Body of pancreas (tissue), 4 donors: ENCODE measurements at regions not wholly inside any gene's neighbourhood (a gene's known extent, or its start where the extent isn't known, plus 50 kb on each side); places are given as distances from the start of the nearest gene placed in this dataset.

Experiments used
- ATAC-seq: fragments of 150-250 bp; one replicate; pipeline ENCODE4 v1.9.1; 2016
- DNase-seq, 4 donors: peaks; one replicate each; pipeline ENCODE4 v3.0.0-alpha.2; 2019
- H3K27ac ChIP-seq, 4 donors: fragments of 200-600 bp; sonication (generic); 1 replicate in 3 of 4; 2 replicates in 1 of 4; pipeline versions ENCODE4 v1.5.1 to v1.6.1; 2016 to 2019; ENCODE audit warnings: mild to moderate bottlenecking in 1 of 4, mixed read lengths in 1 of 4, moderate library complexity in 1 of 4
- H3K27me3 ChIP-seq, 2 donors: fragments of 200-600 bp; sonication (generic); one replicate each; pipeline ENCODE4 v1.6.0; 2016; ENCODE audit warnings: mild to moderate bottlenecking in 1 of 2
- H3K36me3 ChIP-seq, 2 donors: fragments of 200-600 bp; sonication (generic); replicated peaks in 1 of 2; 2 replicates each; pipeline ENCODE4 v1.5.1; 2016; ENCODE audit warnings: low read depth in 2 of 2; ENCODE audit not compliant: insufficient read depth in 1 of 2
- H3K4me1 ChIP-seq: fragments of 200-600 bp; sonication (generic); one replicate; pipeline ENCODE4 v1.6.0; 2016
- H3K4me3 ChIP-seq, 2 donors: fragments of 200-600 bp; sonication (generic); 1 replicate in 1 of 2; 2 replicates in 1 of 2; pipeline ENCODE4 v1.5.1; 2016 to 2019
- H3K9me3 ChIP-seq, 3 donors: fragments of 200-600 bp; sonication (generic); 1 replicate in 2 of 3; 2 replicates in 1 of 3; pipeline ENCODE4 v1.5.1; 2016
- POLR2A ChIP-seq, 3 donors: fragments of 450-650 bp; IDR thresholded peaks; one replicate each; pipeline ENCODE4 v1.6.1; 2016; ENCODE audit warnings: antibody characterized with exemption in 3 of 3, mild to moderate bottlenecking in 2 of 3
- WGBS, 2 donors: methylation state at CpG; one replicate each; pipeline ENCODE4 v1.1.5; 2017; 5-methylcytosine and 5-hydroxymethylcytosine counted together
- intact Hi-C: fragments of 100-400 bp; cut with DNase I; formaldehyde crosslinking; loops from one replicate; pipeline ENCODE4 v1.15.1; 2023
- TF ChIP-seq, protein P1 (sequence below), 7 experiments: fragments of 450-650 bp in 4 of 7; fragments of 200-600 bp in 3 of 7; sonication (generic) in 3 of 7; IDR thresholded peaks; one replicate each; pipeline ENCODE4 v1.5.1; 2016 to 2019; ENCODE audit warnings: antibody characterized with exemption in 7 of 7

DNA sequence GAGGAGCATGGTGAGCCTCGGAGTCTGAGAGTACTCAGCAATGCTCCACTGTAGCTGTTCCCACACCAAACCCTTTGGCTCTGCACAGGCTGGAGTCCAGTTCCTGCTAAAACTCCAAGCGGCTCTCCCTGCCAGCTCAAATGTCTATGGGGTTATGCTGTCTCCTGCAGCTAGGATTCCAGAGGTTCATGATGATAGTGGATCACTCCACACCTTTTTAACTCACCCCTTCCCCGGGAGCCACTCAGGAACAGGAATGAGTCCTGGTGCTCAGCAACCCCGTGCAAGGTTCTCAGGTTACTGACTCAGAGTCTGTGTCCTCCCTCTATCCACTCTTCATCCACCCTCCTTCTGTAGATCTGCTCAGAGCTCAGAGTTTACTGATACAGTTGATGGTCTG, 410.0 kb downstream of the CDH19 start:
- TF ChIP-seq POLR2A (IDR thresholded peaks at IDR 0.05) = no peak
- TF ChIP-seq, protein P1, sequence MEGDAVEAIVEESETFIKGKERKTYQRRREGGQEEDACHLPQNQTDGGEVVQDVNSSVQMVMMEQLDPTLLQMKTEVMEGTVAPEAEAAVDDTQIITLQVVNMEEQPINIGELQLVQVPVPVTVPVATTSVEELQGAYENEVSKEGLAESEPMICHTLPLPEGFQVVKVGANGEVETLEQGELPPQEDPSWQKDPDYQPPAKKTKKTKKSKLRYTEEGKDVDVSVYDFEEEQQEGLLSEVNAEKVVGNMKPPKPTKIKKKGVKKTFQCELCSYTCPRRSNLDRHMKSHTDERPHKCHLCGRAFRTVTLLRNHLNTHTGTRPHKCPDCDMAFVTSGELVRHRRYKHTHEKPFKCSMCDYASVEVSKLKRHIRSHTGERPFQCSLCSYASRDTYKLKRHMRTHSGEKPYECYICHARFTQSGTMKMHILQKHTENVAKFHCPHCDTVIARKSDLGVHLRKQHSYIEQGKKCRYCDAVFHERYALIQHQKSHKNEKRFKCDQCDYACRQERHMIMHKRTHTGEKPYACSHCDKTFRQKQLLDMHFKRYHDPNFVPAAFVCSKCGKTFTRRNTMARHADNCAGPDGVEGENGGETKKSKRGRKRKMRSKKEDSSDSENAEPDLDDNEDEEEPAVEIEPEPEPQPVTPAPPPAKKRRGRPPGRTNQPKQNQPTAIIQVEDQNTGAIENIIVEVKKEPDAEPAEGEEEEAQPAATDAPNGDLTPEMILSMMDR (IDR thresholded peaks at IDR 0.05) = no peak
- no peaks in the 10 kb centered on the region for H3K4me1 ChIP-seq
- no peaks in the 10 kb centered on the region for H3K9me3 ChIP-seq
- H3K36me3 ChIP-seq = no peaks in the 10 kb centered on the region
- H3K4me3 ChIP-seq = no peak overlapping the region
- intact Hi-C loops = no loop called here
- WGBS, 2 donors = 68 to 84% methylated on average over 3 to 4 of the region's 4 CpGs
- DNase-seq (no peak), ATAC-seq (no peak)
- H3K27me3 ChIP-seq = no peaks in the 10 kb centered on the region
- no peak overlapping the region for H3K27ac ChIP-seq

GRCh38 chr18:66193394-66193793, 410.5 kb downstream of the CDH19 start:
- DNase-seq (no peak), ATAC-seq (no peak)
- TF ChIP-seq, protein P1 (IDR thresholded peaks at IDR 0.05) = no peak
- TF ChIP-seq POLR2A (IDR thresholded peaks at IDR 0.05) = no peak
- Histone ChIP-seq H3K4me1 (no peaks in the 10 kb centered on the region), H3K27ac (no peak overlapping the region), H3K36me3 (no peaks in the 10 kb centered on the region), H3K9me3 (no peaks in the 10 kb centered on the region), H3K4me3 (no peak overlapping the region), H3K27me3 (no peaks in the 10 kb centered on the region)
- 44 to 50% methylated on average over 3 of the region's 3 CpGs for WGBS, 2 donors
- intact Hi-C loops = no loop called here

GRCh38 chr18:66168685-66169235, 417.9 kb downstream of the CDH7 start:
- Histone ChIP-seq H3K36me3 (no peaks in the 10 kb centered on the region), H3K27me3 (no peaks in the 10 kb centered on the region), H3K4me1 (no peaks in the 10 kb centered on the region), H3K4me3 (no peak overlapping the region), H3K27ac (no peak overlapping the region), H3K9me3 (no peaks in the 10 kb centered on the region)
- ATAC-seq (no peak), DNase-seq (peak in 1 of 4 donors; percentile 27)
- TF ChIP-seq, protein P1 (IDR thresholded peaks at IDR 0.05) = no peak
- TF ChIP-seq POLR2A (IDR thresholded peaks at IDR 0.05) = no peak
- intact Hi-C loops = no loop called here
- WGBS, 2 donors = 51 to 65% methylated on average over 5 of the region's 5 CpGs

GRCh38 chr18:66167829-66168684, 417.2 kb downstream of the CDH7 start:
- Histone ChIP-seq H3K27me3 (no peaks in the 10 kb centered on the region), H3K27ac (no peak overlapping the region), H3K4me1 (no peaks in the 10 kb centered on the region), H3K36me3 (no peaks in the 10 kb centered on the region), H3K9me3 (no peaks in the 10 kb centered on the region), H3K4me3 (no peak overlapping the region)
- TF ChIP-seq, protein P1 (IDR thresholded peaks at IDR 0.05) = no peak
- no peak for TF ChIP-seq POLR2A (IDR thresholded peaks at IDR 0.05)
- intact Hi-C loops = no loop called here
- WGBS, 2 donors = 61 to 71% methylated on average over 7 of the region's 7 CpGs
- ATAC-seq = no peak
- DNase-seq = no peak
